Neural cell (in vitro differentiated cells): ENCODE measurements at regions not wholly inside any gene's neighbourhood (a gene's known extent, or its start where the extent isn't known, plus 50 kb on each side); places are given as distances from the start of the nearest gene placed in this dataset.

Source experiments
- H2AFZ ChIP-seq: fragments of 200-600, 300-800 bp; sonication (generic), shearing (Covaris generic); 2 replicates; pipeline ENCODE4 v1.6.0; 2014; ENCODE audit warnings: low read depth, mild to moderate bottlenecking, antibody characterized with exemption, low read length, moderate library complexity
- H3F3A ChIP-seq: fragments of 200-600 bp; shearing (Covaris generic); 2 replicates; pipeline ENCODE4 v1.6.1; 2016; ENCODE audit warnings: mild to moderate bottlenecking, moderate library complexity, mixed read lengths, antibody characterized with exemption, low read length; ENCODE audit not compliant: insufficient read depth, poor library complexity, severe bottlenecking
- H3K27ac ChIP-seq: fragments of 200-600, 300-800 bp; sonication (generic), shearing (Covaris generic); 2 replicates; pipeline ENCODE4 v1.5.1; 2014; ENCODE audit warnings: mild to moderate bottlenecking, low read length, moderate library complexity
- H3K27me3 ChIP-seq: fragments of 300-800, 200-600 bp; sonication (generic), shearing (Covaris generic); 2 replicates; pipeline ENCODE4 v1.6.0; 2014; ENCODE audit warnings: mild to moderate bottlenecking, low read depth, low read length, moderate library complexity; ENCODE audit not compliant: insufficient read depth
- H3K36me3 ChIP-seq: fragments of 300-800, 200-600 bp; sonication (generic), shearing (Covaris generic); 2 replicates; pipeline ENCODE4 v1.5.1; 2014; ENCODE audit warnings: mild to moderate bottlenecking, antibody characterized with exemption, low read length, moderate library complexity; ENCODE audit not compliant: insufficient read depth
- H3K4me2 ChIP-seq: fragments of 300-800, 200-600 bp; sonication (generic), shearing (Covaris generic); 2 replicates; pipeline ENCODE4 v1.6.0; 2014; ENCODE audit warnings: mild to moderate bottlenecking, low read length
- H3K4me3 ChIP-seq: fragments of 300-800, 200-600 bp; sonication (generic), shearing (Covaris generic); 2 replicates; pipeline ENCODE4 v1.5.1; 2014; ENCODE audit warnings: mild to moderate bottlenecking, low read length, moderate library complexity
- H3K79me2 ChIP-seq: fragments of 200-600 bp; shearing (Covaris generic); replicated peaks from 2 replicates; pipeline ENCODE4 v1.6.0; 2014; ENCODE audit warnings: mild to moderate bottlenecking, low read length, moderate library complexity; ENCODE audit not compliant: insufficient read depth
- H3K9ac ChIP-seq: fragments of 300-800, 200-600 bp; sonication (generic), shearing (Covaris generic); 2 replicates; pipeline ENCODE4 v1.6.1; 2016; ENCODE audit warnings: mild to moderate bottlenecking, low read length, mixed read lengths
- H3K9me2 ChIP-seq: fragments of 200-600 bp; shearing (Covaris generic); 2 replicates; pipeline ENCODE4 v1.6.1; 2016; ENCODE audit warnings: mild to moderate bottlenecking, low read length, mixed read lengths; ENCODE audit not compliant: insufficient read depth
- H3K9me3 ChIP-seq: fragments of 200-600, 300-800 bp; sonication (generic), shearing (Covaris generic); 2 replicates; pipeline ENCODE4 v1.6.1; 2016; ENCODE audit warnings: mild to moderate bottlenecking, mixed run types, low read length, moderate library complexity, mixed read lengths
- H4K20me1 ChIP-seq: fragments of 200-600 bp; shearing (Covaris generic); 2 replicates; pipeline ENCODE4 v1.6.1; 2016; ENCODE audit warnings: mild to moderate bottlenecking, mixed run types; ENCODE audit not compliant: insufficient read depth
- CTCF ChIP-seq: fragments of 450-650 bp; IDR thresholded peaks from 2 replicates; pipeline ENCODE4 v1.5.1; 2014; ENCODE audit warnings: antibody characterized with exemption, mild to moderate bottlenecking, moderate library complexity; ENCODE audit not compliant: poor library complexity, severe bottlenecking
- EP300 ChIP-seq: fragments of 450-650 bp; conservative IDR thresholded peaks from 2 replicates; pipeline ENCODE4 v1.6.1; 2014; ENCODE audit warnings: antibody characterized with exemption, mild to moderate bottlenecking, moderate library complexity; ENCODE audit not compliant: poor library complexity, severe bottlenecking
- EZH2 ChIP-seq: fragments of 200-600, 300-800 bp; shearing (Covaris generic), sonication (generic); IDR thresholded peaks from 2 replicates; pipeline ENCODE4 v1.6.1; 2014; ENCODE audit warnings: antibody characterized with exemption, low read length, borderline replicate concordance, mild to moderate bottlenecking; ENCODE audit not compliant: insufficient read depth, poor library complexity, severe bottlenecking
- MXI1 ChIP-seq: fragments of 450-650 bp; conservative IDR thresholded peaks from 2 replicates; pipeline ENCODE4 v1.6.1; 2014; ENCODE audit warnings: antibody characterized with exemption, mild to moderate bottlenecking; ENCODE audit not compliant: poor library complexity, severe bottlenecking
- POLR2AphosphoS5 ChIP-seq: IDR thresholded peaks from 2 replicates; pipeline ENCODE4 v1.6.1; 2012
- RAD21 ChIP-seq: fragments of 450-650 bp; conservative IDR thresholded peaks from 2 replicates; pipeline ENCODE4 v1.6.1; 2014; ENCODE audit warnings: antibody characterized with exemption, mild to moderate bottlenecking, moderate library complexity
- REST ChIP-seq: IDR thresholded peaks from 2 replicates; pipeline ENCODE4 v1.6.1; 2012; ENCODE audit warnings: borderline replicate concordance
- SMC3 ChIP-seq: fragments of 450-650 bp; conservative IDR thresholded peaks from 2 replicates; pipeline ENCODE4 v1.6.1; 2014; ENCODE audit warnings: antibody characterized with exemption, mild to moderate bottlenecking, moderate library complexity; ENCODE audit not compliant: poor library complexity
- TAF1 ChIP-seq: IDR thresholded peaks from 2 replicates; pipeline ENCODE4 v1.6.1; 2012; ENCODE audit warnings: low read depth

DNA sequence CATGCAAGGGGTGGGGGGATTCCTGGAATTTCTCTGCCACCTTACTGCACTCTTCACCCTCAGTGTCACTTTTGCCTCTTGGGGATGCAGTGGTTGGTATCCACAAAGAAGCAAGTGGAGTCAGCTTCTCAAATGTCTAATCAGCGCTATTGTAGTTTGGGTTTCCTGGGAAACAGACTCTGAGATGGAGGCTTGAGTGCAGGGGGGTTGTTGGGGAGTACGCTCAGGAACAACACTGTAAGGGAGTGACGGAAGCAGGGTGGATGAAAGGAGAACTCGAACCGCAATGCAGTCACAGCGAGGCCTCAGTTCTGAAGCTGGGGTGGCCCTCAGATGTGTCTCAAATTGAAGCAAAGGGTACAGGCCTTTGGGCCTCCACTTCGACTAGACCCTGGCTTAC, 73.6 kb upstream of the EPC2 start:
- Histone ChIP-seq H3F3A (no peaks in the 10 kb centered on the region), H3K9ac (no peak overlapping the region), H3K4me2 (no peak overlapping the region), H3K27me3 (no peaks in the 10 kb centered on the region), H4K20me1 (no peaks in the 10 kb centered on the region), H3K9me2 (no peaks in the 10 kb centered on the region), H3K36me3 (no peaks in the 10 kb centered on the region), H3K79me2 (no peaks in the 10 kb centered on the region), H2AFZ (no peak overlapping the region), H3K9me3 (no peaks in the 10 kb centered on the region), H3K4me3 (no peak overlapping the region), H3K27ac (no peak overlapping the region)
- no peak for TF ChIP-seq CTCF
- TF ChIP-seq MXI1 = no peak
- no peak for TF ChIP-seq POLR2AphosphoS5
- TF ChIP-seq EZH2 = no peak
- no peak for TF ChIP-seq RAD21
- no peak for TF ChIP-seq TAF1
- no peak for TF ChIP-seq REST
- TF ChIP-seq SMC3 = no peak
- no peak for TF ChIP-seq EP300

GRCh38 chr2:148577845-148578492, 66.6 kb upstream of the EPC2 start:
- Histone ChIP-seq H3K4me3 (no peak overlapping the region), H4K20me1 (no peaks in the 10 kb centered on the region), H3F3A (no peaks in the 10 kb centered on the region), H3K9me3 (no peaks in the 10 kb centered on the region), H3K9ac (no peak overlapping the region), H3K27ac (no peak overlapping the region), H3K9me2 (no peaks in the 10 kb centered on the region), H2AFZ (no peak overlapping the region), H3K27me3 (no peaks in the 10 kb centered on the region), H3K4me2 (no peak overlapping the region), H3K36me3 (no peaks in the 10 kb centered on the region), H3K79me2 (no peaks in the 10 kb centered on the region)
- no peak for TF ChIP-seq MXI1
- TF ChIP-seq RAD21 = no peak
- TF ChIP-seq REST = no peak
- no peak for TF ChIP-seq EP300
- no peak for TF ChIP-seq SMC3
- no peak for TF ChIP-seq TAF1
